ENCODE measurements at regions not wholly inside any gene's neighbourhood (a gene's known extent, or its start where the extent isn't known, plus 50 kb on each side); places are given as distances from the start of the nearest gene placed in this dataset.
A peak's percentile ranks its signal among the peaks of the same experiment; 100 is the strongest.

DNA sequence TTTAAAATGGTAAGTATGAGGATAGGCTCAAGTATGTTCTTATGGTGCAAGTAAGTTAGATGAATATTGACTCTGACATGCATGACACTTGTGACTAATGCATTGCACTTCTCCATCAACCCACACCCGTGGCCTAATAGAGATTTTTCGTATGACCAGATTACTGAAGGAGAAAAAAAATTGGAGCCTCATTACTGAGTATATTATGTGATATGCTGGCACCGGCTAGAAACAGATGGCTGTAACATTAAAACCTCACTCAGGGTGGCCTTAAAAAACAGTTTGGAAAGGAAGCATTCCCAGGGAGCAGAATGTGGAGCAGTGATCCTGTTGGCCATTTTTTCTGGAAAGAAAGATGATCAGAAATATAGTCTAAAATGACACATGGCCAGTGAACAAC is 766.4 kb downstream of the PRELID2 start:
- H3K9me3 ChIP-seq (ENCODE audit: insufficient read depth, low read depth, low read length) = no peaks in the 10 kb centered on the region
- no peak overlapping the region for H3K27ac ChIP-seq (ENCODE audit: low read depth, low read length)
- no peak overlapping the region for H3K4me3 ChIP-seq (ENCODE audit: insufficient read depth, low read depth, low read length)
- no peak overlapping the region for H2AFZ ChIP-seq (ENCODE audit: low read depth, low read length)
- H3K27ac Mint-ChIP-seq (ENCODE audit: unreplicated experiment) = no peak overlapping the region
- H3K4me1 Mint-ChIP-seq (ENCODE audit: low read depth, unreplicated experiment) = no peaks in the 10 kb centered on the region
- FAIRE-seq = no peak
- H4K20me1 ChIP-seq (ENCODE audit: insufficient read depth, low read length) = no peaks in the 10 kb centered on the region
- H3K27me3 ChIP-seq (ENCODE audit: insufficient read depth, low read length) = no peaks in the 10 kb centered on the region
- H3K4me2 ChIP-seq (ENCODE audit: low read length) = no peak overlapping the region
- TF ChIP-seq, protein P1, sequence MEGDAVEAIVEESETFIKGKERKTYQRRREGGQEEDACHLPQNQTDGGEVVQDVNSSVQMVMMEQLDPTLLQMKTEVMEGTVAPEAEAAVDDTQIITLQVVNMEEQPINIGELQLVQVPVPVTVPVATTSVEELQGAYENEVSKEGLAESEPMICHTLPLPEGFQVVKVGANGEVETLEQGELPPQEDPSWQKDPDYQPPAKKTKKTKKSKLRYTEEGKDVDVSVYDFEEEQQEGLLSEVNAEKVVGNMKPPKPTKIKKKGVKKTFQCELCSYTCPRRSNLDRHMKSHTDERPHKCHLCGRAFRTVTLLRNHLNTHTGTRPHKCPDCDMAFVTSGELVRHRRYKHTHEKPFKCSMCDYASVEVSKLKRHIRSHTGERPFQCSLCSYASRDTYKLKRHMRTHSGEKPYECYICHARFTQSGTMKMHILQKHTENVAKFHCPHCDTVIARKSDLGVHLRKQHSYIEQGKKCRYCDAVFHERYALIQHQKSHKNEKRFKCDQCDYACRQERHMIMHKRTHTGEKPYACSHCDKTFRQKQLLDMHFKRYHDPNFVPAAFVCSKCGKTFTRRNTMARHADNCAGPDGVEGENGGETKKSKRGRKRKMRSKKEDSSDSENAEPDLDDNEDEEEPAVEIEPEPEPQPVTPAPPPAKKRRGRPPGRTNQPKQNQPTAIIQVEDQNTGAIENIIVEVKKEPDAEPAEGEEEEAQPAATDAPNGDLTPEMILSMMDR (IDR thresholded peaks at IDR 0.05; ENCODE audit: insufficient read depth, low read depth, low read length) = no peak
- TF ChIP-seq EZH2 (IDR thresholded peaks at IDR 0.05; ENCODE audit: insufficient read depth, low read length) = no peak
- DNase-seq (ENCODE audit: low read depth) = no peak
- no peaks in the 10 kb centered on the region for H3K36me3 ChIP-seq (ENCODE audit: insufficient read depth, low read length)
- H3K36me3 Mint-ChIP-seq (ENCODE audit: low read depth, unreplicated experiment) = no peaks in the 10 kb centered on the region
- no peaks in the 10 kb centered on the region for H3K9me3 Mint-ChIP-seq (ENCODE audit: unreplicated experiment)
- H3K4me1 ChIP-seq (ENCODE audit: insufficient read depth, low read length) = no peaks in the 10 kb centered on the region
- no peaks in the 10 kb centered on the region for H3K79me2 ChIP-seq (ENCODE audit: insufficient read depth, low read length)
- H3K9ac ChIP-seq (ENCODE audit: low read length) = no peak overlapping the region
- no peak overlapping the region for H3K4me3 Mint-ChIP-seq (ENCODE audit: unreplicated experiment)
- H3K27me3 Mint-ChIP-seq (ENCODE audit: low read depth, unreplicated experiment) = no peaks in the 10 kb centered on the region

DNA sequence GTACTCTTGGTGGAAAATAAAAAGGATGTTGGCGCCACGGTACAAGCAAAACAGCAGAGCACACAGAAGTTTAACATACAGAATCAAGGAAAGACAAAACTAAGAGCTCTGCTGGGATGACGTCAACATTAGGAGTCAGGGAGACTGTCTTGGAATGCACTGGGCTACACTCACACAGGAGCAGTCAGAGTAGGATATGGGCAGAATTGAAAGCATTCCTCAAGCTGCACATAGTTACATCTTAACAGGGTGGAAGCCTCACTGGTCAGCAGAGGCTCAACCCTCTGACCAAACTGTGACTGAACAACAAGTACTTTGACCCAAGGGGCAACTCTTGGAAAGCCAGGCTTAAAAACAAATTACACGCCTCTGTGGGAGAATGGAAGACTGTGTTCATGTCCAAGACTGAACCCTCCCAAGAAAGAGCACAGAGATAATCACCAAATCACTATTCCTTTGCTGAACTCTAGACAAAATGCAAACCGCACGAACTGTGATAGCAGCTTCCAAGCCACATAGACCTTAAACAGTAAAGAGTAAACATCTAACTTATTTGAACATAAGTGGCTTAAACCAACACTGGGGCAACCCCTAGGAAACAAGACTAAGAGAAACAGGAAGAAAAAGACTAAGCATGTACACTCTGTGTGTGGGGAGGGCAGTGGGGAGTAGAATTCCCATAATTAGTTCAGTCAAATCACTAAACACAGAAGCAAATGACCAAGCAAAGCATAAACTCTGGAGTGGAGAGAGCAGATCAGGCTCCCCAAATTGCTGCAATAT is 772.7 kb downstream of the PRELID2 start:
- H3K4me1 ChIP-seq (ENCODE audit: insufficient read depth, low read length) = no peaks in the 10 kb centered on the region
- H4K20me1 ChIP-seq (ENCODE audit: insufficient read depth, low read length) = no peaks in the 10 kb centered on the region
- FAIRE-seq (no peak), DNase-seq (ENCODE audit: low read depth) (peak; percentile 25)
- H3K36me3 ChIP-seq (ENCODE audit: insufficient read depth, low read length) = no peaks in the 10 kb centered on the region
- H3K79me2 ChIP-seq (ENCODE audit: insufficient read depth, low read length) = no peaks in the 10 kb centered on the region
- Mint-ChIP-seq H3K27me3 (ENCODE audit: low read depth, unreplicated experiment) (no peaks in the 10 kb centered on the region), H3K36me3 (ENCODE audit: low read depth, unreplicated experiment) (no peaks in the 10 kb centered on the region), H3K9me3 (ENCODE audit: unreplicated experiment) (no peaks in the 10 kb centered on the region), H3K4me3 (ENCODE audit: unreplicated experiment) (no peak overlapping the region), H3K27ac (ENCODE audit: unreplicated experiment) (peak overlapping the region; percentile 35), H3K4me1 (ENCODE audit: low read depth, unreplicated experiment) (peaks cover 8% of the 10 kb centered on the region)
- H3K4me3 ChIP-seq (ENCODE audit: insufficient read depth, low read depth, low read length) = no peak overlapping the region
- no peak overlapping the region for H3K27ac ChIP-seq (ENCODE audit: low read depth, low read length)
- no peak overlapping the region for H3K9ac ChIP-seq (ENCODE audit: low read length)
- no peak overlapping the region for H2AFZ ChIP-seq (ENCODE audit: low read depth, low read length)
- no peaks in the 10 kb centered on the region for H3K9me3 ChIP-seq (ENCODE audit: insufficient read depth, low read depth, low read length)
- no peak for TF ChIP-seq EZH2 (IDR thresholded peaks at IDR 0.05; ENCODE audit: insufficient read depth, low read length)
- TF ChIP-seq, protein P1 (IDR thresholded peaks at IDR 0.05; ENCODE audit: insufficient read depth, low read depth, low read length) = no peak
- H3K4me2 ChIP-seq (ENCODE audit: low read length) = no peak overlapping the region
- H3K27me3 ChIP-seq (ENCODE audit: insufficient read depth, low read length) = no peaks in the 10 kb centered on the region

DNA sequence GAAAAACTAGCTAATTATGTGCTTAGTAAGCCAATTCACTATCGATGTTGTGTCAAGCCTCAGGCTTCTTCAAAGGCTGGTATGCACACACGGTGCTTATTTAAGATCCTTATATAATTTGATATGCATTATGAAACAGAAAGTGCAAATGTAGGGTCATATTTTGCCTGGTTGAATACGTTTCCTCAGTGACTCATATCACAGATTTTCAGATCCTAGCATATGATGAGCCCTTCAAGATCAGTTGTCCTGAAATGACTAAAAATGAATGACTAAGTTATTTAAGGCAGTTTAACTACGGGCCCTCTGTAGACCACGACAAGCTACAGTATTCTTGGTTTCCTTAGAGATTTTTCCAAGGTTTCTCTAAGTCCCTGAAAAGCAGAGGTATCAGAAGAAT is 778.3 kb downstream of the PRELID2 start:
- Mint-ChIP-seq H3K4me1 (ENCODE audit: low read depth, unreplicated experiment) (peaks cover 9% of the 10 kb centered on the region), H3K27ac (ENCODE audit: unreplicated experiment) (no peak overlapping the region), H3K27me3 (ENCODE audit: low read depth, unreplicated experiment) (no peaks in the 10 kb centered on the region), H3K36me3 (ENCODE audit: low read depth, unreplicated experiment) (no peaks in the 10 kb centered on the region), H3K4me3 (ENCODE audit: unreplicated experiment) (no peak overlapping the region), H3K9me3 (ENCODE audit: unreplicated experiment) (no peaks in the 10 kb centered on the region)
- no peak overlapping the region for H3K9ac ChIP-seq (ENCODE audit: low read length)
- FAIRE-seq = no peak
- TF ChIP-seq, protein P1 (IDR thresholded peaks at IDR 0.05; ENCODE audit: insufficient read depth, low read depth, low read length) = no peak
- no peak for TF ChIP-seq EZH2 (IDR thresholded peaks at IDR 0.05; ENCODE audit: insufficient read depth, low read length)
- H3K36me3 ChIP-seq (ENCODE audit: insufficient read depth, low read length) = no peaks in the 10 kb centered on the region
- no peaks in the 10 kb centered on the region for H3K27me3 ChIP-seq (ENCODE audit: insufficient read depth, low read length)
- no peaks in the 10 kb centered on the region for H3K4me1 ChIP-seq (ENCODE audit: insufficient read depth, low read length)
- no peak overlapping the region for H3K27ac ChIP-seq (ENCODE audit: low read depth, low read length)
- no peak overlapping the region for H3K4me3 ChIP-seq (ENCODE audit: insufficient read depth, low read depth, low read length)
- no peak overlapping the region for H2AFZ ChIP-seq (ENCODE audit: low read depth, low read length)
- no peak overlapping the region for H3K4me2 ChIP-seq (ENCODE audit: low read length)
- H3K79me2 ChIP-seq (ENCODE audit: insufficient read depth, low read length) = no peaks in the 10 kb centered on the region
- no peaks in the 10 kb centered on the region for H3K9me3 ChIP-seq (ENCODE audit: insufficient read depth, low read depth, low read length)
- DNase-seq (ENCODE audit: low read depth) = peak; percentile 12
- no peaks in the 10 kb centered on the region for H4K20me1 ChIP-seq (ENCODE audit: insufficient read depth, low read length)

Data from astrocyte (in vitro differentiated cells and primary cell).